HCT116 (cell line): ENCODE measurements at regions not wholly inside any gene's neighbourhood (a gene's known extent, or its start where the extent isn't known, plus 50 kb on each side); places are given as distances from the start of the nearest gene placed in this dataset.

Experiments
- POLR2AphosphoS5 ChIP-seq: IDR thresholded peaks from 2 replicates; pipeline ENCODE4 v1.6.1; 2011; ENCODE audit warnings: mild to moderate bottlenecking, low read depth, low read length, moderate library complexity
- TF ChIP-seq, protein P1 (sequence below), 3 experiments: fragments of 200-600 bp in 1 of 3; sonication (generic) in 1 of 3; IDR thresholded peaks in 2 of 3; conservative IDR thresholded peaks in 1 of 3; 2 replicates each; pipeline ENCODE4 v1.5.1; 2012 to 2017; ENCODE audit warnings: low read depth in 2 of 3, low read length in 2 of 3, antibody characterized with exemption in 1 of 3, borderline replicate concordance in 1 of 3, control low read depth in 1 of 3, mild to moderate bottlenecking in 1 of 3, mixed read lengths in 1 of 3, mixed run types in 1 of 3, moderate library complexity in 1 of 3; ENCODE audit not compliant: insufficient read depth in 1 of 3

DNA sequence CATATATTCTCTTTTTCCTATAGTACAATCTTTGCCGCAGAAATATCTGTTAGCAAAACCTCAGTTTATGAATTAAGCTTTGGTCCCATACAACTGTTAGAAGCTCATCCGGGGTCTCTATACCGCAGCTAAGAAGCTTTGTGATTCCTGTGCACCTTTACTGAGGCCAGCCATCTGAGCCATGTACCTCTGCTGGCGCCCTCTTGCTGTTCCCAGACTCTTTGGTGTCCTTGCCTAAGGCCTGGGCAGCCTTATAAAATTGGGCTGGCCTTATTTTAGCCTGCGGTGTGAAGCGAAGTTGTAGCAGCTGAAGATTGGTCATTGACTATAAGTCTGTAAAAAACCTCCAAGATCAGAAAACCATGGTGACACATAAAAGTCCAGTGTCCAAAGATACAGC is 1135.1 kb upstream of the CHAC2 start:
- TF ChIP-seq, protein P1, sequence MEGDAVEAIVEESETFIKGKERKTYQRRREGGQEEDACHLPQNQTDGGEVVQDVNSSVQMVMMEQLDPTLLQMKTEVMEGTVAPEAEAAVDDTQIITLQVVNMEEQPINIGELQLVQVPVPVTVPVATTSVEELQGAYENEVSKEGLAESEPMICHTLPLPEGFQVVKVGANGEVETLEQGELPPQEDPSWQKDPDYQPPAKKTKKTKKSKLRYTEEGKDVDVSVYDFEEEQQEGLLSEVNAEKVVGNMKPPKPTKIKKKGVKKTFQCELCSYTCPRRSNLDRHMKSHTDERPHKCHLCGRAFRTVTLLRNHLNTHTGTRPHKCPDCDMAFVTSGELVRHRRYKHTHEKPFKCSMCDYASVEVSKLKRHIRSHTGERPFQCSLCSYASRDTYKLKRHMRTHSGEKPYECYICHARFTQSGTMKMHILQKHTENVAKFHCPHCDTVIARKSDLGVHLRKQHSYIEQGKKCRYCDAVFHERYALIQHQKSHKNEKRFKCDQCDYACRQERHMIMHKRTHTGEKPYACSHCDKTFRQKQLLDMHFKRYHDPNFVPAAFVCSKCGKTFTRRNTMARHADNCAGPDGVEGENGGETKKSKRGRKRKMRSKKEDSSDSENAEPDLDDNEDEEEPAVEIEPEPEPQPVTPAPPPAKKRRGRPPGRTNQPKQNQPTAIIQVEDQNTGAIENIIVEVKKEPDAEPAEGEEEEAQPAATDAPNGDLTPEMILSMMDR (IDR thresholded peaks at IDR 0.05 in 2 of 3, conservative IDR thresholded peaks at IDR 0.05 in 1 of 3; ENCODE audit: borderline replicate concordance in 1 of 3, insufficient read depth in 1 of 3, low read depth in 2 of 3, low read length in 2 of 3), result peak in 2 of 3 experiments; percentile 16 to 31; a peak in 2 of 6 replicates
- TF ChIP-seq POLR2AphosphoS5, result no peak
